Neural progenitor cell (in vitro differentiated cells): ENCODE measurements at regions not wholly inside any gene's neighbourhood (a gene's known extent, or its start where the extent isn't known, plus 50 kb on each side); places are given as distances from the start of the nearest gene placed in this dataset.

ENCODE experiments used
- DNase-seq: peaks from one replicate; pipeline ENCODE4 v3.0.0-alpha.2; 2016; ENCODE audit warnings: low spot score
- H2AFZ ChIP-seq: fragments of 200-600 bp; sonication (generic); replicated peaks from 2 replicates; pipeline ENCODE4 v1.6.1; 2016; ENCODE audit warnings: antibody characterized with exemption
- H3F3A ChIP-seq: fragments of 200-600 bp; sonication (generic); 2 replicates; pipeline ENCODE4 v1.6.1; 2016; ENCODE audit warnings: antibody characterized with exemption, low read depth
- H3K27ac ChIP-seq: fragments of 200-600 bp; sonication (generic); 2 replicates; pipeline ENCODE4 v1.5.1; 2016; ENCODE audit warnings: mild to moderate bottlenecking
- H3K27me3 ChIP-seq: fragments of 200-600 bp; sonication (generic); 2 replicates; pipeline ENCODE4 v1.6.1; 2016; ENCODE audit warnings: mild to moderate bottlenecking, moderate library complexity
- H3K36me3 ChIP-seq: fragments of 200-600 bp; sonication (generic); 2 replicates; pipeline ENCODE4 v1.5.1; 2016
- H3K4me1 ChIP-seq: fragments of 200-600 bp; sonication (generic); 2 replicates; pipeline ENCODE4 v1.6.1; 2016; ENCODE audit warnings: mixed run types
- H3K4me2 ChIP-seq: fragments of 200-600 bp; sonication (generic); 2 replicates; pipeline ENCODE4 v1.6.1; 2016
- H3K4me3 ChIP-seq: fragments of 200-600 bp; sonication (generic); 2 replicates; pipeline ENCODE4 v1.5.1; 2016
- H3K79me2 ChIP-seq: fragments of 200-600 bp; sonication (generic); 2 replicates; pipeline ENCODE4 v1.6.1; 2016; ENCODE audit warnings: low read depth
- H3K9ac ChIP-seq: fragments of 200-600 bp; sonication (generic); 2 replicates; pipeline ENCODE4 v1.6.1; 2016
- H3K9me3 ChIP-seq: fragments of 200-600 bp; sonication (generic); 2 replicates; pipeline ENCODE4 v1.5.1; 2016; ENCODE audit warnings: low read depth
- H4K20me1 ChIP-seq: fragments of 200-600 bp; sonication (generic); 2 replicates; pipeline ENCODE4 v1.6.1; 2016; ENCODE audit warnings: low read depth
- H3K27ac Mint-ChIP-seq: 3 replicates; pipeline ENCODE4 v1.8.0; 2021; ENCODE audit warnings: mixed read lengths
- H3K27me3 Mint-ChIP-seq: 2 replicates; pipeline ENCODE4 v1.8.0; 2022; ENCODE audit warnings: low read depth, mild to moderate bottlenecking, inconsistent platforms, moderate library complexity, mixed read lengths; ENCODE audit not compliant: insufficient read depth
- H3K36me3 Mint-ChIP-seq: 3 replicates; pipeline ENCODE4 v1.8.0; 2021; ENCODE audit warnings: mixed read lengths
- H3K4me1 Mint-ChIP-seq: 3 replicates; pipeline ENCODE4 v1.8.0; 2021; ENCODE audit warnings: mixed read lengths
- H3K4me3 Mint-ChIP-seq: 3 replicates; pipeline ENCODE4 v1.8.0; 2021; ENCODE audit warnings: mild to moderate bottlenecking, moderate library complexity, mixed read lengths
- H3K9me3 Mint-ChIP-seq: 3 replicates; pipeline ENCODE4 v1.8.0; 2020; ENCODE audit warnings: mixed read lengths
- CTCF ChIP-seq: fragments of 200-600 bp; sonication (generic); IDR thresholded peaks from 2 replicates; pipeline ENCODE4 v1.5.1; 2017; ENCODE audit warnings: antibody characterized with exemption, mild to moderate bottlenecking
- EZH2 ChIP-seq: fragments of 200-600 bp; sonication (generic); IDR thresholded peaks from 2 replicates; pipeline ENCODE4 v1.6.1; 2017; ENCODE audit warnings: antibody characterized with exemption, mild to moderate bottlenecking, moderate library complexity
- EZH2phosphoT487 ChIP-seq: fragments of 200-600 bp; sonication (generic); IDR thresholded peaks from 2 replicates; pipeline ENCODE4 v1.6.1; 2017; ENCODE audit warnings: antibody characterized with exemption

GRCh38 chr20:63087872-63088680 is 81.3 kb upstream of the BHLHE23 start:
- Mint-ChIP-seq H3K4me1 (no peaks in the 10 kb centered on the region), H3K9me3 (no peaks in the 10 kb centered on the region), H3K27ac (no peak overlapping the region), H3K27me3 (peaks cover 13% of the 10 kb centered on the region), H3K4me3 (no peak overlapping the region), H3K36me3 (no peaks in the 10 kb centered on the region)
- Histone ChIP-seq H3K9ac (no peak overlapping the region), H3K79me2 (no peaks in the 10 kb centered on the region), H3K4me1 (no peaks in the 10 kb centered on the region), H4K20me1 (peaks cover 11% of the 10 kb centered on the region), H3K4me3 (no peak overlapping the region), H3K27me3 (peaks cover 5% of the 10 kb centered on the region), H3K36me3 (no peaks in the 10 kb centered on the region), H2AFZ (no peak overlapping the region), H3F3A (no peaks in the 10 kb centered on the region), H3K27ac (no peak overlapping the region), H3K4me2 (no peak overlapping the region), H3K9me3 (no peaks in the 10 kb centered on the region)
- no peak for TF ChIP-seq EZH2
- TF ChIP-seq CTCF: no peak
- no peak for TF ChIP-seq EZH2phosphoT487
- DNase-seq: no peak

GRCh38 chr20:63087236-63087871 is 80.6 kb upstream of the BHLHE23 start:
- peaks cover 16% of the 10 kb centered on the region for H3K27me3 Mint-ChIP-seq
- DNase-seq: no peak

DNA sequence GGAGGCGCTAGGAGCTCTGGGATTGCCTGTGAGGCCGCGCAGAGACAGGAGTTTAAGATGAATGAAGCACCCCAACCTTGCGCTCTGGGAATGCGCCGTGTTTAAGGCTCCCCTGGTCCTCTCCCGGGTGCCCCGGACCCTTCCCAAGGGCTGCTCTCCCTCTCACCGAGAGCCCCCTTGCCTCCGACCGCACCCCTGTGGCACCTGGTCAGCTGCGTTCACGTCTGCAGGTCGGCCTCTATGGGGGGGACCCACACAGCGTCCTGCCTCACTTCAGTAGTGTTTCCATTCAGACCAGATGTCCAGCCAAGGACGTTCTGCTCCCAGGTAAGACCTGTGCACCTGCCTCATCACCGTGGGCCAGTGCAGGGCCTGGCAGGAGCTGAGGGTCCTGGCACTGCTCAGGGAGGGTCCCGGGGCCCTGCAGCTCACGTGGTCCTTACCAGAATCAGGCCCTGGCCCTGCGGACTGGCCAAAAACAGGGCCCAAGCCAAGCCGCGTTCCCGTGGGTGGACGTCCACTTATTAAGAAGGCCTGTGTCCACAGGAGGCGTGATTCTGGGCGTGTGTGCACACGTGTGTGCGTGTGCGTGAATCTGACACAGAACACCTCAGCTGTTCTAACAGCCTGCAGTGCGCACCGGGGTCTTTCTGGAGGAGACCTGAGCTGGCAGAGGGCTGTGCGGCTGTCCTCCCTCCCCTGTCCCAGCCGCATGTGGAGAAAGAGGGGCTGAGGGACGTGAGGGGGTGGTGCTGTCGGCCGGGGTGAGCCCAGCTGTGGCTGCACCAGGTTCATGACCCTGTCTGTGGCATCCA is 79.9 kb upstream of the BHLHE23 start:
- TF ChIP-seq EZH2 (no peak), CTCF (no peak), EZH2phosphoT487 (no peak)
- Mint-ChIP-seq H3K9me3 (no peaks in the 10 kb centered on the region), H3K4me3 (peak overlapping the region; percentile 38), H3K4me1 (peaks cover under 1% of the 10 kb centered on the region), H3K27me3 (peaks cover 22% of the 10 kb centered on the region), H3K36me3 (no peaks in the 10 kb centered on the region), H3K27ac (no peak overlapping the region)
- Histone ChIP-seq H4K20me1 (peaks cover 24% of the 10 kb centered on the region), H3K27me3 (peaks cover 18% of the 10 kb centered on the region), H3K4me1 (no peaks in the 10 kb centered on the region), H3K9ac (no peak overlapping the region), H3K27ac (no peak overlapping the region), H3K9me3 (no peaks in the 10 kb centered on the region), H3K36me3 (no peaks in the 10 kb centered on the region), H2AFZ (no peak overlapping the region), H3K4me2 (no peak overlapping the region), H3F3A (no peaks in the 10 kb centered on the region), H3K4me3 (no peak overlapping the region), H3K79me2 (no peaks in the 10 kb centered on the region)
- no peak for DNase-seq

More at GRCh38 chr20:63087236-63087871, 80.6 kb upstream of the BHLHE23 start:
- TF ChIP-seq CTCF (no peak), EZH2phosphoT487 (no peak), EZH2 (no peak)
- H4K20me1 ChIP-seq: peaks cover 18% of the 10 kb centered on the region
- no peaks in the 10 kb centered on the region for H3K4me1 ChIP-seq
- H3K9me3 Mint-ChIP-seq: no peaks in the 10 kb centered on the region
- H3K27ac Mint-ChIP-seq: no peak overlapping the region
- H3F3A ChIP-seq: no peaks in the 10 kb centered on the region
- no peaks in the 10 kb centered on the region for H3K9me3 ChIP-seq
- no peak overlapping the region for H3K4me3 ChIP-seq
- H3K9ac ChIP-seq: no peak overlapping the region
- H3K4me1 Mint-ChIP-seq: no peaks in the 10 kb centered on the region
- H3K4me2 ChIP-seq: no peak overlapping the region
- peaks cover 11% of the 10 kb centered on the region for H3K27me3 ChIP-seq
- no peaks in the 10 kb centered on the region for H3K36me3 Mint-ChIP-seq
- H3K4me3 Mint-ChIP-seq: peak overlapping the region; percentile 13
- no peak overlapping the region for H2AFZ ChIP-seq
- H3K36me3 ChIP-seq: no peaks in the 10 kb centered on the region
- H3K27ac ChIP-seq: no peak overlapping the region
- H3K79me2 ChIP-seq: no peaks in the 10 kb centered on the region
